ENCODE measurements at regions not wholly inside any gene's neighbourhood (a gene's known extent, or its start where the extent isn't known, plus 50 kb on each side); places are given as distances from the start of the nearest gene placed in this dataset.

- Histone ChIP-seq H3K9me3 (ENCODE audit: control insufficient read depth in 2 of 3, insufficient read depth in 1 of 3, low read length in 3 of 3) (no peaks in the 10 kb centered on the region), H3K9ac (ENCODE audit: low read length in 3 of 3) (no peak overlapping the region), H3K27me3 (ENCODE audit: control insufficient read depth, insufficient read depth, low read length) (no peaks in the 10 kb centered on the region), H3K4me3 (ENCODE audit: low read length in 3 of 3) (no peak overlapping the region), H3K4me1 (ENCODE audit: control insufficient read depth in 2 of 3, insufficient read depth in 2 of 3, low read depth in 1 of 3, low read length in 3 of 3) (no peaks in the 10 kb centered on the region), H3K27ac (ENCODE audit: low read depth in 2 of 2, low read length in 2 of 2) (no peak overlapping the region), H3K36me3 (ENCODE audit: control insufficient read depth in 2 of 3, insufficient read depth in 3 of 3, low read length in 3 of 3) (no peaks in the 10 kb centered on the region)
- TF ChIP-seq, protein P1, sequence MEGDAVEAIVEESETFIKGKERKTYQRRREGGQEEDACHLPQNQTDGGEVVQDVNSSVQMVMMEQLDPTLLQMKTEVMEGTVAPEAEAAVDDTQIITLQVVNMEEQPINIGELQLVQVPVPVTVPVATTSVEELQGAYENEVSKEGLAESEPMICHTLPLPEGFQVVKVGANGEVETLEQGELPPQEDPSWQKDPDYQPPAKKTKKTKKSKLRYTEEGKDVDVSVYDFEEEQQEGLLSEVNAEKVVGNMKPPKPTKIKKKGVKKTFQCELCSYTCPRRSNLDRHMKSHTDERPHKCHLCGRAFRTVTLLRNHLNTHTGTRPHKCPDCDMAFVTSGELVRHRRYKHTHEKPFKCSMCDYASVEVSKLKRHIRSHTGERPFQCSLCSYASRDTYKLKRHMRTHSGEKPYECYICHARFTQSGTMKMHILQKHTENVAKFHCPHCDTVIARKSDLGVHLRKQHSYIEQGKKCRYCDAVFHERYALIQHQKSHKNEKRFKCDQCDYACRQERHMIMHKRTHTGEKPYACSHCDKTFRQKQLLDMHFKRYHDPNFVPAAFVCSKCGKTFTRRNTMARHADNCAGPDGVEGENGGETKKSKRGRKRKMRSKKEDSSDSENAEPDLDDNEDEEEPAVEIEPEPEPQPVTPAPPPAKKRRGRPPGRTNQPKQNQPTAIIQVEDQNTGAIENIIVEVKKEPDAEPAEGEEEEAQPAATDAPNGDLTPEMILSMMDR (IDR thresholded peaks at IDR 0.05; ENCODE audit: borderline replicate concordance, extremely low read depth, insufficient read depth), result no peak
- intact Hi-C loops (cut with DNase I), result no loop called here
- DNase-seq (no peak), FAIRE-seq (no peak)
Measured at GRCh38 chr6:81300961-81301360, 451.5 kb downstream of the TENT5A start.

DNA sequence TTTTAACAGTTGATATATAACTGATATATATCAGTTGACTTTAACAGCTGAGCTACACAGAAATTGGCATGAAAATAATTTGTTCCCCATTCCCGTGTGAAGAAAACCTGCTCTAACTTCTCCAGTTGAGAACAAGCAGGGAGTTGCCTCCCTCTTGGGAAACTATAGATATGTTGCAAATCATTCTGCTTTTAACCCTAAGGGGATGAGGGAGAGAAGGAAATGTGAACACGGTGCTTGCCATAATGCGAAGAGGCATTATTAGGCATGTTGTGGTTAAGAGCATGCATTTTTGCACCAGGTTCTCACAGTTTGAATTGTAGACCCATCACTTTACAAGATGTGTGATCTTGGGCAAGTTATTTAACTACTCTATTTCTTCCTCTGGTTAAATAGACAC lies 453.7 kb downstream of the TENT5A start:
- FAIRE-seq, result no peak

GRCh38 chr6:81295310-81295709 lies 457.2 kb downstream of the TENT5A start:
- DNase-seq (peak in 1 of 5 donors; percentile 44), FAIRE-seq (no peak)
- intact Hi-C loops (cut with DNase I), result no loop called here
- Histone ChIP-seq H3K9me3 (ENCODE audit: control insufficient read depth in 2 of 3, insufficient read depth in 1 of 3, low read length in 3 of 3) (no peaks in the 10 kb centered on the region), H3K27ac (ENCODE audit: low read depth in 2 of 2, low read length in 2 of 2) (no peak overlapping the region), H3K4me1 (ENCODE audit: control insufficient read depth in 2 of 3, insufficient read depth in 2 of 3, low read depth in 1 of 3, low read length in 3 of 3) (no peaks in the 10 kb centered on the region), H3K4me3 (ENCODE audit: low read length in 3 of 3) (no peak overlapping the region), H3K27me3 (ENCODE audit: control insufficient read depth, insufficient read depth, low read length) (no peaks in the 10 kb centered on the region), H3K36me3 (ENCODE audit: control insufficient read depth in 2 of 3, insufficient read depth in 3 of 3, low read length in 3 of 3) (no peaks in the 10 kb centered on the region), H3K9ac (ENCODE audit: low read length in 3 of 3) (no peak overlapping the region)
- TF ChIP-seq, protein P1 (IDR thresholded peaks at IDR 0.05; ENCODE audit: borderline replicate concordance, extremely low read depth, insufficient read depth), result no peak

More for the DNA sequence above, 453.7 kb downstream of the TENT5A start:
- TF ChIP-seq, protein P1 (IDR thresholded peaks at IDR 0.05; ENCODE audit: borderline replicate concordance, extremely low read depth, insufficient read depth), result no peak
- no peaks in the 10 kb centered on the region for H3K4me1 ChIP-seq (ENCODE audit: control insufficient read depth in 2 of 3, insufficient read depth in 2 of 3, low read depth in 1 of 3, low read length in 3 of 3)
- no peak overlapping the region for H3K4me3 ChIP-seq (ENCODE audit: low read length in 3 of 3)
- H3K9me3 ChIP-seq (ENCODE audit: control insufficient read depth in 2 of 3, insufficient read depth in 1 of 3, low read length in 3 of 3), result no peaks in the 10 kb centered on the region
- no peaks in the 10 kb centered on the region for H3K27me3 ChIP-seq (ENCODE audit: control insufficient read depth, insufficient read depth, low read length)
- no peak overlapping the region for H3K27ac ChIP-seq (ENCODE audit: low read depth in 2 of 2, low read length in 2 of 2)
- no peaks in the 10 kb centered on the region for H3K36me3 ChIP-seq (ENCODE audit: control insufficient read depth in 2 of 3, insufficient read depth in 3 of 3, low read length in 3 of 3)
- intact Hi-C loops (cut with DNase I), result no loop called here
- no peak for DNase-seq
- H3K9ac ChIP-seq (ENCODE audit: low read length in 3 of 3), result no peak overlapping the region

DNA sequence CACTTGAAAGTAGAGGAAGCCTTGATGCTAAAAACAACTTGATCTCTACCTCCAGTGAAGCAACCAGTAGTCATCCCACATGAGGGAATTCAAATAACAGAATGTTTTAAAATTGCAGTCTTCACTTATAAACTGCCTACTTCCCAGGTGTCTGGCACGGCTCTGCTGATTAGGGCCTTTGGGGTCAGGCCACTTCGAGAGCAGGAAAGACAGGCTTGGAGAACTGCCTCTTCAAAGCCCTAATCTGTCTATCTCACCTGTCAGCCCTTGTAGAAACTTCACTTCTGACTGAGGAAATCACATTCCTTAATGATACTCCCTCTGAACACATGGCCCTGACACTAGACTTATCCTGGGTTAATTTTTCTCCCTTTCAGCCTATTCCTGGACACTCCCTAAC lies 458.6 kb downstream of the TENT5A start:
- FAIRE-seq (no peak), DNase-seq (no peak)
- no peaks in the 10 kb centered on the region for H3K36me3 ChIP-seq (ENCODE audit: control insufficient read depth in 2 of 3, insufficient read depth in 3 of 3, low read length in 3 of 3)
- no peaks in the 10 kb centered on the region for H3K4me1 ChIP-seq (ENCODE audit: control insufficient read depth in 2 of 3, insufficient read depth in 2 of 3, low read depth in 1 of 3, low read length in 3 of 3)
- TF ChIP-seq, protein P1 (IDR thresholded peaks at IDR 0.05; ENCODE audit: borderline replicate concordance, extremely low read depth, insufficient read depth), result no peak
- no peaks in the 10 kb centered on the region for H3K9me3 ChIP-seq (ENCODE audit: control insufficient read depth in 2 of 3, insufficient read depth in 1 of 3, low read length in 3 of 3)
- H3K9ac ChIP-seq (ENCODE audit: low read length in 3 of 3), result no peak overlapping the region
- intact Hi-C loops (cut with DNase I), result no loop called here
- no peaks in the 10 kb centered on the region for H3K27me3 ChIP-seq (ENCODE audit: control insufficient read depth, insufficient read depth, low read length)
- no peak overlapping the region for H3K27ac ChIP-seq (ENCODE audit: low read depth in 2 of 2, low read length in 2 of 2)
- H3K4me3 ChIP-seq (ENCODE audit: low read length in 3 of 3), result no peak overlapping the region

All from kidney (tissue), 13 donors.